ENCODE measurements at regions not wholly inside any gene's neighbourhood (a gene's known extent, or its start where the extent isn't known, plus 50 kb on each side); places are given as distances from the start of the nearest gene placed in this dataset.

DNA sequence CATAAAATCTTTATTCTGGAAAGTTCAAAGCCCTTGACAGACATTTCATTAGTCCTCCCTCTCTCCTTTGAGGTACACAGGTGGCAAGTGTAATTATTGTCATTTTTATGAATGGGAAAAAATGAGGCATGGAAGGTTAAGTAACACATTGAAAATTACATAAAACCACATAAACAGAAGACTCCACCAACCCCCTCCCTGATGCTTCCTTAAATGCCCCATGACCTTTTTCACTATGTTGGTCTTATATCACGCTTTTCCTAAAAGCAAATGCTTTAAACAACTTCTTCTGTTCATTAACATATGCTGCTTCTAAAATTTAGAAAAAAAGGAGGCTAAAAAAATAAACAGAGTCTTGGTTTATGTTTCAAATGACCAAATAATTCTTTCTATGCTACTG, 648.4 kb downstream of the PTPRC start:
- DNase-seq (ENCODE audit: low spot score), result no peak

DNA sequence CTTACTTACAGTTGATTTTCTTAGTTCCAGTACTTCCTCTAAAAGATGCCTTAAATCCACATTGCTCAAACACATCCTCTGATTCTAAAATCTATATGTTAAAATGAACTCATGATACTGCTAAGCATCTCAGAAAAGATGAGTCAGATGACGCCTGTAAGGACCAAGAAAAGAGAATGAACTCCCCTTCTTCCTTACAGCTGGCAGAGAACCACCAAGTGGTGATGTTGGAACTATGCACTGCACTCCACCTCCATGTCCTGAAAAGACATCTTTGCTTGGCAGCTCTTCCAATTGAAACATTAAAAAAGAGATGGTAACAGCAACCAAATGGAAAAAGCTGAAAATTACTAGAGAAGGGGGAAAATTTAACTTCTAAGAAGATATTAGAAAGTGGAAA, 648.8 kb downstream of the PTPRC start:
- DNase-seq (ENCODE audit: low spot score), result no peak

DNA sequence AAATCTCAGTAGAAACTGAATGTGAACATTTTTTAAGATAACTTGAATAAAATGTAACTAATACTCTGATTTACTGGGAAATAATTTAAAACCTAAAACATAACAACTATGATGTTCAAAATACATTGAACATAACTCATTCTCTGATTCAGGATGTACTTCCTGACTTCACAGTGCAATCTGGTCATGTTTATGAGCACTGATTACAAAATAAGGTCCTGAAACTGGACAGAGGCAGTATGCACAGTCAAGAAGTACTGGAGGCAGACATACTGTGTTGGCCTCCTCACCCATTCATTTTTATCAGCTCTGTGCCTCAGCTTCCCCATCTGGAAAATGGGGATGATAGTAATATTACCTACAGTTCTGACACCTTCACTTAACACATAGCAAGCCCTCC, 651.3 kb downstream of the PTPRC start:
- DNase-seq (ENCODE audit: low spot score), result no peak

DNA sequence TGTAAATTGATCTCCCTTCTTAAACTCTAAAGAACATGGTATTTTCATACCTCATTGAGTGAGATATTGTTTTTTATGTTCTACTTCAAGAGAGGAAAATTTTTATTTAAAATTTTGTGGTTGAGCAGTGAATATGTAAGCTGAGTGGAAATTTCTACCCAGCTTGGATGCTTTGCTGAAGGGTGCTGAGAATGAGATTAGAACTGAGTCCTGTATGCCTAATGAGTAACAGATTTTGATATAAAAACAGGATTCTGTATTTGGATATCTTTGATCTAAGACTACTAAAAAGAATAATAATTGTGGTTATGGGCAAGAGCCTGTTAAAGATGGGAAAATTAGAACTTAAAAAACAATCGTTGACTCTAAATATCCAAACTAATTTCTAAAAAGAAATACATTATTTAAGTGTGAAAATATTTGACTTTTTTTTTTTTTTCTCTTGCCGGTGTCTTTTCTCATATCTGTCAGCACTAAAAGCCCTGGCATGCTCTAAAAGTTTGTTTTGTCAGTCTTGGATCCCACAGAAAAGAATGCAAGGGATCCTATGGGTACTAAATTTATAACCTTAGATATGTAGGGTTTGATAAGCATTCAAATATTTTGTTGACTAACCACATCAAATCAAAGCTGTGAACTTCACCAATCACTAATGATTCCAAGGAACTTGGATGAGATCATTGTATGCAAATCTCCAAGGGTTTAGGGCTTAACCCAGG, 652.3 kb downstream of the PTPRC start:
- DNase-seq (ENCODE audit: low spot score), result no peak

DNA sequence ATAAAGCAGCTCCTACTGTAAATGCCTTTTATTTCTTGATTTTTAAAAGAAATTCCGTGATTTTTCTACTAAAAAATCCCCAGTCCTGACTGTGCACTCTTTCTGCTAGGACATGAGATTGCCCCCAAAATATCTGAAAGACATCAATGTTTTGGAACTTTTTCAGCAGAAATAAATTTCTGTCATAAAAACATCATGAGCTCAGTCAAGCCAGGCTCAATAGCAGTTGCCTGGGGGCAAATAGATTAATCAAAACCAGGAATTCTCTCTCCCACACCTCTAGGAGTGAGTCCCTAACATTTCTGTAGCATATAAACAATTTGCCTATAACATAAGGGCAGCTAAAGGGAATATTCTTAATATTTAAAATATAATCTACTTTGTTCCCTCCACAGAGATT, 654.1 kb downstream of the PTPRC start:
- no peak for DNase-seq (ENCODE audit: low spot score)

DNA sequence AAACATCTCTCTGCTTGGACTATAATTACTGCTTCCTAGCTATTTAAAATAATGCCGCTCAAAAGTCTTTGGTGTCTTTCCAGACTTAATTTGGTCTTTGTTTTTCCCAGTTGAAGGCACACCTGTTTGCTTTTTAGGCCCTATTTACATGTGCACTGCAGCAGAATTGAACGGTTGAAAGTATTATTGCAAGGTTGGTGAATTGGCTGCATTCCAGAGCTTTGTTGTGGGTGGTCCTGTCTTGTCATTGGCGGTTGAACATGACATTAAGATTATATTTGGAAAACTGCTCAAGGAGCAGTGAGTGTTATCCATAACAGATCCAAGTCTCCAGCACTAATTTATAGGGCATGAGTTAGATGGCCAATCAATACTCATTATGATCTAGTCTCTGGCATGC, 656.3 kb downstream of the PTPRC start:
- DNase-seq (ENCODE audit: low spot score), result no peak

DNA sequence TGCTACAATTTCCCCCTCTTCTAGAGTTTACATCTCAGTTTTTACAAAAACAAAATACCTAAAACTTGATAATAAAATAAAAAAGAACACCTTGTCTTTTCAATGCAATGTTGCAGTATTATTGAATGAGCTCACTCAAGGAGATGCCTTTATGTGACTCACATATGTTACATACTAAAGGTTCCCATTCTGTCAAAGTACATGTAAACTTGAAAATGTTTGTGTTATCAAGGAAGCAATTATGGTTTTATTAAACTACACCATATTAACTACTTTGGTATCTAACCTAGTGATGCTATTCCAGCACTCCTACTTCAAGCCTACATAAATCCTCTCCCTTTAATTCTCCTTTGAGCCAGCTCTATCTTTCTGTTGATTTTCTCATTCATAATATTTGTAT, 658.3 kb downstream of the PTPRC start:
- no peak for DNase-seq (ENCODE audit: low spot score)

DNA sequence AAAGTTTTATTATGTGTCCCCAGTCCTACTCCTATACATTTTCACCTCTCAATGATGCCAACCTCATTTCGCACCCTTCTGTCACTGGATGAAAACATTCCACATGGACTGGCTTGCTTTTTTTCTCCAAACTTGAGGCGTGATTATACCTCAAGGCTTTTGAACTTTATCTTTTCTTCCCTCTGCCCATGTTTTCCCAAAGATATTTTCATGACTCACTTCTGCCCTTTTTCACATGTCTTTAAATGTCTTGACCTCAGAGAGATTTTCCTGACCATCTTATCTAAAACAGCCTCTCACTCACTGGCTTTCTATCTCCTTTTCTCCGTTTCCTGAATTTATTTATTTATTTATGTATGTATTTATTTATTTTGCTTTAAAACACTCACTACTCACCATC, 659.0 kb downstream of the PTPRC start:
- no peak for DNase-seq (ENCODE audit: low spot score)

DNA sequence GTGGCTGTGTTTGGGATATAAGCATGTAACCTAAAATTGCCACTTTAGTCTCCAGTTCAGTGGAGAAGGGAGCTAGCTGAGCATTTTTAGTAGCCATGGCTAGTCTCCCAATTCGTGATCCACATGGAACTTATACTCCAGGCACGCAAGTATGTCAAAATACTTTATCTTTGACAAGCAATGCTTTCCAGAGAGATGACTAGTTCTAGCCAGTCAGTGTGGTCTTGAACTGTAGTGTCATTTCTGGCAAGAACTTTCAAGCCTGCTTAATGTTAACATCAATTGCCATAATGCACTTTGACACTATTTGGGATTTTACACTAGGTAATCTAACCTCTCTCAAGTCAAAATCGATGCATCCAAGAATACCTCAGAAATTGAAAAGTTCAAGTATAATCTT, 660.0 kb downstream of the PTPRC start:
- DNase-seq (ENCODE audit: low spot score), result no peak

DNA sequence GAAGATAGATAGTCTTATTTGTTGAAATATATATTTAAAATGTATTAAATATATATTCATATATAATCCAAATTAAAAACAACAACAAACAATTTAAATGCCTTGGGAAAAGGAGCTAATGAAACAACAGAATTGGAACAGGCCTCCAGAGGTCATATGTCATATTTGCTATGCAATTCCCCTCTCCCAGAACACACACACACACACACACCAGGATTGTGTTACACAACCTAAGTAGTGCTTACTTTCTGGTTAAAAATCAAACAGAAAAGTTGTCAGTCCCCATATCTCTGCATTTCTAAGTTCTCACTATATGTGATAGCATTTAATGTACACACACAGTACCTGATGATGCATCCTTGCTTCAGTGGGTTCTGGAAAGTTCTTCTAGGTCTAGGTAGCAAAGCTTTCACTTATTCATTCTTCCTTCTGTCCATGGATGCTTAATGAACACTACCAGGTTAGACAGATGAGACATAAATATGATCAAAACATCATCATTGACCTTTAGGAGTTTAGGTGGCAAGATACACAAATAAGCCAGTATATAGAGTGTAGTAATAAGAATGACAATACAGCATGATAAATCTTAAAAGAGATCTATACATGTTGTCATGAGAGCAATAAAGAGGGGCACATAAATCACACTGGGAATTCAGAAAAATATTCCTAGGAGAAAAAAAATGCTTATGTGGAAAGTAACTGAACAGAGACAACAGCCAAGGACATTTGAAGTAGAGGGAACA, 662.8 kb downstream of the PTPRC start:
- DNase-seq (ENCODE audit: low spot score), result no peak

DNA sequence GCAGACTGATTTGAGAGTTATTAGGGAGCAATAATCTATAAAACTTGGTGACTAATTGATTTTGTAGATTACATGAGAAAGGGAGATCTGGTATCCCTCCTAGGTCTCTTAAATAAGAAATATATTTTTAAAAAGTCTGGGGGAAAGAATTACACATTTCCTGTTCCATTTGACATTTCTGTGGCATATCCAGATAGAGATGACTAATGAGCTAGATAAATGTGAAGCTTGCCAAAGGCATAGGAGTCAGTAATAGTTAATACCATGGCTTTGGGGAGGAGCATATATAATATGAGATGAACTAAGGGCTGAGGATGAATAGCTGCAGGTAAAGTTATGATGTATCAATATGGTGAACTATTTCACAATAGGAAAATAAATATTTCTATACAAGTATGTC, 663.7 kb downstream of the PTPRC start:
- no peak for DNase-seq (ENCODE audit: low spot score)

DNA sequence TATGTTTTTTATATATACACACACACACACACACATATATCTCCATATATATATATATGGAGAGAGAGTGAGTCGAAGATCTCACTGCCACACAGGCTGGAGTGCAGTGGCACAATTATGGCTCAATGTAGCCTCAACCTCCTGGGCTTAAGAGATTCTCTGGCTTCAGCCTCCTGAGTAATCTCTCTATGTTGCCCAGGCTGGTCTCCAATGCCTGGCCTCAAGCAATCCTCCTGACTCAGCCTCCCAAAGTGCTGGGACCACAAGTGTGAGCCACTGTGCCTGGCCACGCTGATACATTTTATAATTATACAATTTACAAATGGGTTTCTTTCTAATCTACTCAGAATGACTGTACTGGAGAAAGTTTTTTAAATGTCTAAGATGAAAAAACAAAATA, 664.2 kb downstream of the PTPRC start:
- DNase-seq (ENCODE audit: low spot score), result no peak

DNA sequence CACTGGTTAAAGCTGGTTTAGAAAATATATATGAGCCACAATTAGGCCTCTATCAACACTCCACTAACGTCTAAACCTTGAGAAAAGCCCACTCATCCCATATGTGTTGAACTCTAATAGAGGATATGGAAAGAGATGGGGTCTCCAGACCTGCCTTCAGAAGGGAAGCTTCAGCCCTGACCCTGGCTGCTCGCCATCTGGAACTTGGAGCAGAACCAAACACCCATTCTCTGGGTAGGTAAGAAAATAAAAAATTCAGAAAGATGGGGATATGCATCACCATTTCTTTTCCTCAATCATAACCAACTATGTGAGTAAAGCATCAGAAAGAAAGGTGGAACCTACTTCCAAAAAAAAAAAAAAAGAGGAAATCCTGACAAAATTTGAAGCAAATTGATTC, 666.2 kb downstream of the PTPRC start:
- no peak for DNase-seq (ENCODE audit: low spot score)

DNA sequence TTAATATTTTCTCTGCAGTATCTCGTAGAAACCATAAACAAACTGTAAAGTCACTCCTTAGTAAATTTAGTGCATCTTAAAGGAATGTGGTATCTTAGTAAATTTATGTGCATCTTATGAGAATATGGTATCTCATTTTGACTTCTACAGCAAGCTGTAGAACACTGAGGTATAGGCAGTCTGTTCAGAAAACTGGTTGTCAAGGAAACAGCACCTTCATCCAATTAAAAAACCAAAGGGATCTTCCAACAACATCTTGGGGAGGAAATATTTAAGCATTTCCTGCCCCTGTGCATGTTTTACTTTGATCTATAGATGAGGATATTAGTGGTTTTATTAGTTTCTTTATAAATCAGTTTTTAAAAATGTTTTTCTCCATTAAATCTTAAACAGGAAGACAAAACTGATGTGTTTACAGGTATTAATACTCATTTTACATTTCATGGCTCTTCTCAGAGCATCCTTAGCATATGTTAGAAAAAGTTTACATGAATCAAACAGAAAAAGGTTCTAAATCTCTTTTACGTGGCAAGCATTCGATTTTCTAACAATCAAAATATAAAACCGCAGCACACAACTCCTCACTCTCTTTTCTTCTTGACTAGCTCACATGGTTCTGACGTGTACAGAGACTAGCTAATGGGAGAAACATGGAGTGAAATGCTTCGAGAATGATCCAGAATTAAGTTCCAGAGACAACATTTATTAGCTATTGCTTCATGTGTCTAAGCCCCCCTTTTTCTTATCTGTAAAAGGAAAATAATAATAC, 668.8 kb downstream of the PTPRC start:
- DNase-seq (ENCODE audit: low spot score), result no peak

DNA sequence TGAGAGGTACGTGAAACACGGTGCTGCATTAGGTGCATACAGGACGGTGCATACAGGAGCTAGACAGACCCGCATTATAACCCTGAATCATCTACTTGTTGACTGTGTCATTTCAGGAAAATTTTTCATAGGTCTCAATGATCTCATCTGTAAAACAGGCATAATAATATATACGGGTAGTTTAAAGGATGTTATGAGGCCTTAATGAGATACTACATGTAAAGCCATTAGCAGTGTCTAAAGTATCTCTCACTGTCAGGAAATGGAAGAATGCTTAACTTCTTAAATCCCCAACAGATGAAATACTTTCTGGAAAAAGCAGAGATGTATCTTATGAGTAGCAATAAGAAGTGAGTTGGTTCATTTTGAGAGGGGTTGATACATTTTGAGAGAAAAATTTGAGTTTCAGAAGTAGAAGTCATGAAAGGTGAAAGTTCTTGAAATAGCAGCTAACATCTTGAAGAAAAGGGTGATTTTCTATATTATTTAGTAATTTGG, 669.6 kb downstream of the PTPRC start:
- DNase-seq (ENCODE audit: low spot score), result no peak

DNA sequence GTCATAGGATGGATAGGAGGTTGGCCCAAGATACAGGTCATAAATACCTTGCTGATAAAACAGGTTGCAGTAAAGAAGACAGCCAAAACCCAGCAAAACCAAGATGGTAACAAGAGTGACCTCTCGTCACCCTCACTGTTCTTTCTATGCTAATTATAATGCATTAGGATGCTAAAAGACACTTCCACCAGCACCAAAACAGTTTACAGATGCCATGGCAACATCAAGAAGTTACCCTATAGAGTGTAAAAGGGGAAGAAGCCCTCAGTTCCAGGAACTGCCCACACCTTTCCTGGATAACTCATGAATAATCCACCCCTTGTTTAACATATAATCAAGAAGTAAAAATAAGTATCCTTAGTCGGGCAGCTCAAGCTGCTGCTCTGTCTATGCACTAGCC, 671.9 kb downstream of the PTPRC start:
- DNase-seq (ENCODE audit: low spot score), result no peak

DNA sequence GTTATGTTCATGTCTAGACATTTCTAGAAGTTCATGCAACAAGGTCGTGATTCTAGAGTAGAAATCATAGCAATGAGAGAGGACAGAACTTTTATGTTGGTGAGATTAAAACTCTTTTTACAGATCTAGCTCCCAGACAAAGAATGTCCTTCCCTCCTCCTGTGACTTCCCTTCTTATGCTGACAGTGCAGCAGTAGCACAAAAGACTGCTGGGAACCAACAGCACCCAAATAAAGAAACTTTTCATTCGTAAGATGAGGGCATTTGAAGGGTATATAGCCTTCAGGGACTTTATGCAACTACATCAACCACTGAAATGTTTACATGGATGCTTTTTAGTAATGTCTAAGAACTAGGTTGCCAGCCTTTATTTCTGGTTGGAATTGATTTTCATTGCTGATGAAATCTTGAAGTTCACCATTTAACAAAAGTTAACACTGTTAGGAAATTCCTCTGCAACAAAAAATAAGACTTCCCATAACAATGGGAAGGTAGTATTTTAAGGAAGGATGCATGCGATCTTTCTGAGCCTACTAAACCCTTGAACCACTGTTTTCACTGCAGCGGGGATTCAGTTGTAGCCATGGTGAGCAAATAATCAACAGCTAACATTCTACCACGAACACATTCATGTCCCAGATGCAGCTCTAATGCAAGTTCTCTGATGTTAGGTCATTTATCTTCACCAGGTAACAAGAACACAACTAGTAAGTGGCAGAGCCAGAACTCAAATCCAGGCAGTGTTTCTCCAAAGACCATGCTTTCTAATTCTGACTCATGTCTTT, 672.8 kb downstream of the PTPRC start:
- no peak for DNase-seq (ENCODE audit: low spot score)

DNA sequence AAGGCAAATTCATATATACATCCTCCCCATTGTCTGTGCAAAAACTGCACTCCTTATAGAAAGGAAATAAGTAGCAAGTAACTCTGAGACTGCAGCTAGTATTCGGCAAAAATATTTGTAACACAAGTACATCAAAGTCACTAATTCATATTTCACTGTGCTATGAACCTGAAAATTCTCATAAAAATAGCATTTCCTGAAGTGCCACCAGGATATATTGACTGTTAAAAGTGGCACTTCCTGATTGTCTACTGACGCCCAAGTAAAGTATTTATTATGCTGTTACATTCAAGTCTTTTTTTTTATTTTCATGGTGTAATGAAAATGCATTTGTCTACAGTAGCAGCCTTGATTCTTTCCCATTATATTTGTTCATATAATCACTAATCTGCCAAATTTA, 673.8 kb downstream of the PTPRC start:
- DNase-seq (ENCODE audit: low spot score), result no peak

DNA sequence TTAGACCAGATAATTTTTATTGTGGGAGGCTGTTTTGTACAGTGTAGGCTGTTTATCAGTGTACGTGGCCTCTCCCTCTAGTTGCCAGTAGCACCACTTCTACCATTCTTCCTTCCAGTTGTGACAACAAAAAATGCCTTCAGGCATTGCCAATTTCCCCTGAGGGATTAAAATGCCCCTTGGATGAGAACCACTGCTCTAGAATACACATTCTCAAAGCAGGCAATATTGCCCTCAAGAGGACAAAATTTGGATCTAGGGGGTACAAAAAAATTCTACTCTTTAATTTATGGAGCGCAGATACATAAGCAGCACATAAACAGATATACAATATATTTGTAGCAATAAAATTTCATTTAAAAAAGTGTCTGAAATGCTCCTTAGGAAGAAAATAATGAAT, 674.6 kb downstream of the PTPRC start:
- no peak for DNase-seq (ENCODE audit: low spot score)

DNA sequence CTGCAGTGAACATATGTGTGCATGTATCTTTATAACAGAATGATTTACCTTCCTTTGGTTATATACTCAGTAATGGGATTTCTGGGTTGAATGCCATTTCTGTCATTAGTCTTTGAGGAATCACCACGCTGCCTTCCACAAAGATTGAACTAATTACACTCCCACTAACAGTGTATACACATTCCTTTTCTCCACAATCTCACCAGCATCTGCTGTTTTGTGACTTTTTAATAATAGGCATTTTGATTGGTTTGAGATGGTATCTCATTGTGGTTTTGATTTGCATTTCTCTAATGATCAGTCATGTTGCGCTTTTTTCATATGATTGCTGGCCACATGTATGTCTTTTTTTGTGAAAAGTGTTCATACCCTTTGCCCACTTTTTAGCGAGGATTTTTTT, 680.5 kb downstream of the PTPRC start:
- no peak for DNase-seq (ENCODE audit: low spot score)

DNA sequence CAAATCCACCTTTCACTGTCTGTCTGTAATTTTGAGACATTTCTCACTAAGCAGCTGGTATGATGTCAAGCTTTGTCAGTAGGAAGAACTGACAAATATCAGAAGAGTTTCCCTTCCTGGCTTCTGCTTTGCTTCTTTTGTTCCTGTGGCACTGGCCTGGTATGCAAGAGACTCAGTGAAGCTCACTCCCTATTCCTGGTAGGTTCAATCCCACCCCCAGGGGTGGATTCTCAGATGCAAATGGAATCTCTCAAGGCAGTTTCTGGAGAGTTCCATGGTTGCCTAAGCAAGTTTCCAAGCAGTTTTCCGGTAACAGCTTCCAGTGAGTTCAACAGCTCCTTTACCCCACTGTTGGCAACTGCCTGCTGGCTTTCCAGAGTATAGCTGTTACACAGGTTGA, 683.4 kb downstream of the PTPRC start:
- DNase-seq (ENCODE audit: low spot score), result no peak

DNA sequence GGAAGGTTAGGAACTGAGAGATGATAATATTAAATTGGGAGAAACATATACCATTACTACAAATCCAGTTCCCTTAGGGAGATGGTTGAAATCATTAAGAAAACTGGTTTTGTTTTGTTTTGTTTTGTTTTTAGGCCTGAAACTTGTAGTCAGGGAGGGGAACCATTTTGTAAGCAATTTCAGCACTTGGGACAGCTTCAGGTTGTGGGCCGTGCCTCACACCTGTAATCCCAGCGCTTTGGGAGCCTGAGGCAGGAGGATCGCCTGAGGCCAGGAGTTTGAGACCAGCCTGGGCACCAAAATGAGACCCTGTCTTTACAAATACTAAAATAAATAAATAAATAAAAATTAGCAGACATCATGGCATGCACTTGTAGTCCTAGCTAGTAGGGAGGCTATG, 694.3 kb upstream of the NR5A2 start:
- DNase-seq (ENCODE audit: low spot score), result no peak
